Prostate gland (tissue), 2 donors: ENCODE measurements at regions not wholly inside any gene's neighbourhood (a gene's known extent, or its start where the extent isn't known, plus 50 kb on each side); places are given as distances from the start of the nearest gene placed in this dataset.

Source experiments
- CTCF ChIP-seq, 4 experiments: fragments of 200-600 bp in 2 of 4; fragments of 450-650 bp in 2 of 4; sonication (generic) in 2 of 4; IDR thresholded peaks; 1 replicate in 3 of 4; 2 replicates in 1 of 4; pipeline ENCODE4 v1.5.1; 2016 to 2019; ENCODE audit warnings: antibody characterized with exemption in 4 of 4, mild to moderate bottlenecking in 2 of 4, moderate library complexity in 2 of 4
- POLR2A ChIP-seq: fragments of 450-650 bp; IDR thresholded peaks from one replicate; pipeline ENCODE4 v1.6.1; 2016; ENCODE audit warnings: antibody characterized with exemption, mild to moderate bottlenecking
- POLR2AphosphoS5 ChIP-seq: sonication (generic); formaldehyde crosslinking; IDR thresholded peaks from one replicate; pipeline ENCODE4 v1.6.1; 2017; ENCODE audit warnings: antibody characterized with exemption

- no peak for TF ChIP-seq CTCF (IDR thresholded peaks at IDR 0.05)
- TF ChIP-seq POLR2A, result no peak
- TF ChIP-seq POLR2AphosphoS5, result no peak
These were observed 84.3 kb upstream of the SLC4A4 start for GRCh38 chr4:71254451-71255012.
